Lower leg skin (tissue), 3 donors: ENCODE measurements at regions not wholly inside any gene's neighbourhood (a gene's known extent, or its start where the extent isn't known, plus 50 kb on each side); places are given as distances from the start of the nearest gene placed in this dataset.

ENCODE experiments used
- POLR2A ChIP-seq, 2 donors: fragments of 450-650 bp; IDR thresholded peaks; one replicate each; pipeline ENCODE4 v1.6.1; 2016 to 2017; ENCODE audit warnings: antibody characterized with exemption in 2 of 2, mild to moderate bottlenecking in 1 of 2, moderate library complexity in 1 of 2
- TF ChIP-seq, protein P1 (sequence below), 3 donors: fragments of 450-650 bp; IDR thresholded peaks; one replicate each; pipeline ENCODE4 v1.5.1; 2016; ENCODE audit warnings: antibody characterized with exemption in 3 of 3, mild to moderate bottlenecking in 3 of 3, moderate library complexity in 2 of 3

DNA sequence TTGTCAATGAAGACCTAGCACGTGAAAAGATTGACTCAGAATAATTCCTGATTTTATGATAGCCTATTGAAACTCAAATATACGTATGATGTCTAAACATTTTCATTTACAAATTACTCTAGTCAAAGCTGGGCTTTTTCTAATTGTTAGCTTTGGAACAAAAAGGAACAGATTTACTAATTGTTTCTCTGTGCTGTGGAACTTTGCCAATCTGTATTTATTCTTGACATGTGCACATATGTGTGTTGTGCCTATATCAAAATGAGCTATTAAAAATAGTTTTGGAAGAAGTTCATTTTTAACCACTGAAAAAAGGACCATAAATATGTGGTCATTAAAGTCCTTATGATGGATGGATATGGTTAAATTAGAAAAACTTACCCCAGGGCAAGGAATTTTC is 85.4 kb upstream of the PACRGL start:
- TF ChIP-seq, protein P1, sequence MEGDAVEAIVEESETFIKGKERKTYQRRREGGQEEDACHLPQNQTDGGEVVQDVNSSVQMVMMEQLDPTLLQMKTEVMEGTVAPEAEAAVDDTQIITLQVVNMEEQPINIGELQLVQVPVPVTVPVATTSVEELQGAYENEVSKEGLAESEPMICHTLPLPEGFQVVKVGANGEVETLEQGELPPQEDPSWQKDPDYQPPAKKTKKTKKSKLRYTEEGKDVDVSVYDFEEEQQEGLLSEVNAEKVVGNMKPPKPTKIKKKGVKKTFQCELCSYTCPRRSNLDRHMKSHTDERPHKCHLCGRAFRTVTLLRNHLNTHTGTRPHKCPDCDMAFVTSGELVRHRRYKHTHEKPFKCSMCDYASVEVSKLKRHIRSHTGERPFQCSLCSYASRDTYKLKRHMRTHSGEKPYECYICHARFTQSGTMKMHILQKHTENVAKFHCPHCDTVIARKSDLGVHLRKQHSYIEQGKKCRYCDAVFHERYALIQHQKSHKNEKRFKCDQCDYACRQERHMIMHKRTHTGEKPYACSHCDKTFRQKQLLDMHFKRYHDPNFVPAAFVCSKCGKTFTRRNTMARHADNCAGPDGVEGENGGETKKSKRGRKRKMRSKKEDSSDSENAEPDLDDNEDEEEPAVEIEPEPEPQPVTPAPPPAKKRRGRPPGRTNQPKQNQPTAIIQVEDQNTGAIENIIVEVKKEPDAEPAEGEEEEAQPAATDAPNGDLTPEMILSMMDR (IDR thresholded peaks at IDR 0.05): no peak
- no peak for TF ChIP-seq POLR2A (IDR thresholded peaks at IDR 0.05)
